Upper lobe of left lung (tissue), 6 donors: ENCODE measurements at regions not wholly inside any gene's neighbourhood (a gene's known extent, or its start where the extent isn't known, plus 50 kb on each side); places are given as distances from the start of the nearest gene placed in this dataset.
A peak's percentile ranks its signal among the peaks of the same experiment; 100 is the strongest.

ENCODE experiments used
- ATAC-seq, 2 donors: fragments of 200-7000 bp; cut with Tn5 transposase; one replicate each; pipeline ENCODE4 v1.9.1; 2022; ENCODE audit warnings: mild to moderate bottlenecking in 2 of 2, moderate library complexity in 2 of 2; ENCODE audit not compliant: low FRiP score in 2 of 2
- DNase-seq, 2 donors: peaks; one replicate each; pipeline ENCODE4 v3.0.0-alpha.2; 2019 to 2020
- H3K27ac ChIP-seq, 4 donors: fragments of 200-600 bp; sonication (generic); one replicate each; pipeline ENCODE4 v1.5.1; 2016 to 2019
- H3K27me3 ChIP-seq, 4 donors: fragments of 200-600 bp; sonication (generic); one replicate each; pipeline ENCODE4 v1.5.1; 2017 to 2019
- H3K36me3 ChIP-seq, 4 donors: fragments of 200-600 bp; sonication (generic); one replicate each; pipeline ENCODE4 v1.5.1; 2016 to 2019
- H3K4me1 ChIP-seq, 4 donors: fragments of 200-600 bp; sonication (generic); one replicate each; pipeline ENCODE4 v1.5.1; 2018 to 2019
- H3K4me3 ChIP-seq, 4 donors: fragments of 200-600 bp; sonication (generic); one replicate each; pipeline ENCODE4 v1.5.1; 2017 to 2019; ENCODE audit warnings: mild to moderate bottlenecking in 2 of 4, moderate library complexity in 1 of 4
- H3K9me3 ChIP-seq, 4 donors: fragments of 200-600 bp; sonication (generic); one replicate each; pipeline ENCODE4 v1.5.1; 2018 to 2019
- EP300 ChIP-seq, 4 donors: sonication (generic); formaldehyde crosslinking; IDR thresholded peaks; one replicate each; pipeline ENCODE4 v1.5.1; 2017; ENCODE audit warnings: antibody characterized with exemption in 4 of 4, control low read depth in 2 of 4
- POLR2A ChIP-seq, 4 donors: fragments of 450-650 bp; IDR thresholded peaks; one replicate each; pipeline ENCODE4 v1.5.1; 2016 to 2017; ENCODE audit warnings: antibody characterized with exemption in 4 of 4, mild to moderate bottlenecking in 2 of 4
- POLR2AphosphoS5 ChIP-seq, 2 donors: sonication (generic); formaldehyde crosslinking; IDR thresholded peaks; one replicate each; pipeline ENCODE4 v1.5.1; 2017; ENCODE audit warnings: antibody characterized with exemption in 2 of 2
- WGBS, 2 donors: methylation state at CpG; one replicate each; pipeline ENCODE4 v1.1.5; 2017 to 2018; 5-methylcytosine and 5-hydroxymethylcytosine counted together
- TF ChIP-seq, protein P1 (sequence below), 6 experiments: fragments of 450-650 bp in 4 of 6; fragments of 200-600 bp in 2 of 6; sonication (generic) in 2 of 6; IDR thresholded peaks; one replicate each; pipeline ENCODE4 v1.5.1; 2016 to 2019; ENCODE audit warnings: antibody characterized with exemption in 6 of 6
- donor health status: DM: no; HTN: no; CAD: no; lungs with moderate emphysema.
- donor health status: DM: no; HTN: yes; CAD: no; lungs with severe emphysema.

- ATAC-seq (peak in 1 of 2 donors; percentile 45), DNase-seq (no peak)
- TF ChIP-seq POLR2A (IDR thresholded peaks at IDR 0.05) = no peak
- TF ChIP-seq EP300 (IDR thresholded peaks at IDR 0.05) = no peak
- TF ChIP-seq POLR2AphosphoS5 (IDR thresholded peaks at IDR 0.05) = no peak
- TF ChIP-seq, protein P1, sequence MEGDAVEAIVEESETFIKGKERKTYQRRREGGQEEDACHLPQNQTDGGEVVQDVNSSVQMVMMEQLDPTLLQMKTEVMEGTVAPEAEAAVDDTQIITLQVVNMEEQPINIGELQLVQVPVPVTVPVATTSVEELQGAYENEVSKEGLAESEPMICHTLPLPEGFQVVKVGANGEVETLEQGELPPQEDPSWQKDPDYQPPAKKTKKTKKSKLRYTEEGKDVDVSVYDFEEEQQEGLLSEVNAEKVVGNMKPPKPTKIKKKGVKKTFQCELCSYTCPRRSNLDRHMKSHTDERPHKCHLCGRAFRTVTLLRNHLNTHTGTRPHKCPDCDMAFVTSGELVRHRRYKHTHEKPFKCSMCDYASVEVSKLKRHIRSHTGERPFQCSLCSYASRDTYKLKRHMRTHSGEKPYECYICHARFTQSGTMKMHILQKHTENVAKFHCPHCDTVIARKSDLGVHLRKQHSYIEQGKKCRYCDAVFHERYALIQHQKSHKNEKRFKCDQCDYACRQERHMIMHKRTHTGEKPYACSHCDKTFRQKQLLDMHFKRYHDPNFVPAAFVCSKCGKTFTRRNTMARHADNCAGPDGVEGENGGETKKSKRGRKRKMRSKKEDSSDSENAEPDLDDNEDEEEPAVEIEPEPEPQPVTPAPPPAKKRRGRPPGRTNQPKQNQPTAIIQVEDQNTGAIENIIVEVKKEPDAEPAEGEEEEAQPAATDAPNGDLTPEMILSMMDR (IDR thresholded peaks at IDR 0.05) = no peak
- H3K4me3 ChIP-seq = no peak overlapping the region
- WGBS, 2 donors = 68 to 84% methylated on average over 4 of the region's 4 CpGs
- H3K9me3 ChIP-seq = no peaks in the 10 kb centered on the region
- no peaks in the 10 kb centered on the region for H3K36me3 ChIP-seq
- no peaks in the 10 kb centered on the region for H3K4me1 ChIP-seq
- peak overlapping the region in 1 of 4 donors; percentile 41 for H3K27ac ChIP-seq
- no peaks in the 10 kb centered on the region for H3K27me3 ChIP-seq
These were observed 490.5 kb upstream of the NR2F2 start for GRCh38 chr15:95840004-95840403.

DNA sequence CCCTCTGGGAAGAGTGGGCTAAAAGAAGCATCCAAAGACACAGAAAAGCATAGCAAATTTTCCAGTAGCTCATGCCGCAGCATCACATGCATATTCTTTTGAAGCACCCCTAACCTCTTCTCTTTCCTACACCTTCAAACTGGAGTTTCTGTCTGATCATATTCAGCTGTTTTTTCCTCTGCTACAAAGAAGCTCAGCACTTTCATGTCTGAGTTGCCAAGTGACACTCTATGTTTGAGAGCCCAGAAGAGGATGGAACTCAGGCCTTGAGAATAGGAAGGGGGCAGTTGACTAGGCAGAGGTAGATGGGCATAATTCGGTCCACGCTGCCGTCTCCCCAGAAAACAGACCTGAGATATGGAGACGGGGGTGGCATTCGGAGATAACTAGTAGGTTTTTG, 489.6 kb upstream of the NR2F2 start:
- no peak overlapping the region for H3K4me3 ChIP-seq
- no peaks in the 10 kb centered on the region for H3K36me3 ChIP-seq
- TF ChIP-seq POLR2A (IDR thresholded peaks at IDR 0.05) (no peak), POLR2AphosphoS5 (IDR thresholded peaks at IDR 0.05) (no peak), EP300 (IDR thresholded peaks at IDR 0.05) (no peak)
- TF ChIP-seq, protein P1 (IDR thresholded peaks at IDR 0.05) = no peak
- 96% methylated on average over 6 of the region's 6 CpGs for WGBS, 2 donors
- no peak for DNase-seq
- no peaks in the 10 kb centered on the region for H3K9me3 ChIP-seq
- no peak for ATAC-seq
- H3K4me1 ChIP-seq = no peaks in the 10 kb centered on the region
- no peak overlapping the region for H3K27ac ChIP-seq
- H3K27me3 ChIP-seq = no peaks in the 10 kb centered on the region

- DNase-seq (no peak), ATAC-seq (no peak)
- TF ChIP-seq EP300 (IDR thresholded peaks at IDR 0.05) (no peak), POLR2A (IDR thresholded peaks at IDR 0.05) (no peak), POLR2AphosphoS5 (IDR thresholded peaks at IDR 0.05) (no peak)
- TF ChIP-seq, protein P1 (IDR thresholded peaks at IDR 0.05) = no peak
- H3K9me3 ChIP-seq = no peaks in the 10 kb centered on the region
- H3K4me3 ChIP-seq = no peak overlapping the region
- H3K27ac ChIP-seq = no peak overlapping the region
- 92 to 95% methylated on average over 6 of the region's 6 CpGs for WGBS, 2 donors
- no peaks in the 10 kb centered on the region for H3K4me1 ChIP-seq
- no peaks in the 10 kb centered on the region for H3K27me3 ChIP-seq
- no peaks in the 10 kb centered on the region for H3K36me3 ChIP-seq
These were observed 487.9 kb upstream of the NR2F2 start for GRCh38 chr15:95842576-95842975.

- H3K27me3 ChIP-seq = no peaks in the 10 kb centered on the region
- no peaks in the 10 kb centered on the region for H3K9me3 ChIP-seq
- H3K36me3 ChIP-seq = no peaks in the 10 kb centered on the region
- ATAC-seq = no peak
- DNase-seq = no peak
- TF ChIP-seq POLR2A (IDR thresholded peaks at IDR 0.05) (no peak), EP300 (IDR thresholded peaks at IDR 0.05) (no peak), POLR2AphosphoS5 (IDR thresholded peaks at IDR 0.05) (no peak)
- TF ChIP-seq, protein P1 (IDR thresholded peaks at IDR 0.05) = no peak
- H3K4me3 ChIP-seq = no peak overlapping the region
- 81 to 85% methylated on average over 5 of the region's 5 CpGs for WGBS, 2 donors
- no peaks in the 10 kb centered on the region for H3K4me1 ChIP-seq
- H3K27ac ChIP-seq = no peak overlapping the region
These were observed 487.1 kb upstream of the NR2F2 start for GRCh38 chr15:95843241-95843910.
